ENCODE measurements at regions not wholly inside any gene's neighbourhood (a gene's known extent, or its start where the extent isn't known, plus 50 kb on each side); places are given as distances from the start of the nearest gene placed in this dataset.

GRCh38 chr20:12744037-12744436 lies 264.7 kb upstream of the SPTLC3 start:
- no peaks in the 10 kb centered on the region for H3K4me1 ChIP-seq (ENCODE audit: control insufficient read depth, insufficient read depth, low read length)
- ChIA-PET CTCF (no interaction called here), POLR2A (no interaction called here)
- no peak overlapping the region for H3K27ac ChIP-seq (ENCODE audit: extremely low read depth, low read depth, low read length)
- H3K4me3 ChIP-seq (ENCODE audit: low read depth, low read length) = no peak overlapping the region
- H3K9me3 ChIP-seq (ENCODE audit: control insufficient read depth, insufficient read depth, low read depth, low read length) = no peaks in the 10 kb centered on the region
- TF ChIP-seq ZBTB44 (tag by site-specific recombination; IDR thresholded peaks at IDR 0.05) = no peak
- no peak for TF ChIP-seq ZNF664 (tag by site-specific recombination; IDR thresholded peaks at IDR 0.05)
- no peak for TF ChIP-seq ZNF146 (tag by site-specific recombination; IDR thresholded peaks at IDR 0.05)
- no peak for TF ChIP-seq ZNF214 (tag by site-specific recombination; IDR thresholded peaks at IDR 0.05; ENCODE audit: borderline replicate concordance)
- no peak for TF ChIP-seq ZBTB17 (tag by site-specific recombination; IDR thresholded peaks at IDR 0.05)
- no peaks in the 10 kb centered on the region for H3K36me3 ChIP-seq (ENCODE audit: control insufficient read depth in 2 of 2, insufficient read depth in 1 of 2, low read length in 2 of 2)

- ChIA-PET POLR2A (interaction anchor here (0.7 kb wide), 2 partner anchors 79 to 556 kb away, joined by 3 to 5 read pairs; no protein-coding TSS in a partner anchor), CTCF (no interaction called here)
- no peak overlapping the region for H3K27ac ChIP-seq (ENCODE audit: extremely low read depth, low read depth, low read length)
- H3K4me3 ChIP-seq (ENCODE audit: low read depth, low read length) = no peak overlapping the region
- no peaks in the 10 kb centered on the region for H3K4me1 ChIP-seq (ENCODE audit: control insufficient read depth, insufficient read depth, low read length)
- no peaks in the 10 kb centered on the region for H3K9me3 ChIP-seq (ENCODE audit: control insufficient read depth, insufficient read depth, low read depth, low read length)
- H3K36me3 ChIP-seq (ENCODE audit: control insufficient read depth in 2 of 2, insufficient read depth in 1 of 2, low read length in 2 of 2) = no peaks in the 10 kb centered on the region
- no peak for TF ChIP-seq ZNF768 (tag by site-specific recombination; IDR thresholded peaks at IDR 0.05)
- no peak for TF ChIP-seq ZBTB26 (tag by site-specific recombination; optimal IDR thresholded peaks at IDR 0.05)
- TF ChIP-seq ZNF670 (tag by site-specific recombination; IDR thresholded peaks at IDR 0.05; ENCODE audit: low read depth) = no peak
- TF ChIP-seq ZNF692 (tag by site-specific recombination; IDR thresholded peaks at IDR 0.05) = no peak
- TF ChIP-seq ZFHX2 (tag by site-specific recombination; conservative IDR thresholded peaks at IDR 0.05) = no peak
- TF ChIP-seq ZNF677 (tag by site-specific recombination; IDR thresholded peaks at IDR 0.05) = no peak
- no peak for TF ChIP-seq ZNF155 (tag by site-specific recombination; IDR thresholded peaks at IDR 0.05)
- no peak for TF ChIP-seq ZSCAN18 (tag by site-specific recombination; IDR thresholded peaks at IDR 0.05)
- no peak for TF ChIP-seq ZNF175 (tag by site-specific recombination; IDR thresholded peaks at IDR 0.05)
- no peak for TF ChIP-seq ZNF600 (tag by site-specific recombination; IDR thresholded peaks at IDR 0.05)
- no peak for TF ChIP-seq ZNF704 (tag by site-specific recombination; IDR thresholded peaks at IDR 0.05)
- TF ChIP-seq ZNF777 (tag by site-specific recombination; IDR thresholded peaks at IDR 0.05; ENCODE audit: borderline replicate concordance) = no peak
- no peak for TF ChIP-seq ZNF449 (tag by site-specific recombination; IDR thresholded peaks at IDR 0.05)
- TF ChIP-seq ZNF518A (tag by site-specific recombination; conservative IDR thresholded peaks at IDR 0.05; ENCODE audit: low read depth) = no peak
- no peak for TF ChIP-seq YY1 (tag by site-specific recombination; IDR thresholded peaks at IDR 0.05)
- no peak for TF ChIP-seq ZNF555 (tag by site-specific recombination; conservative IDR thresholded peaks at IDR 0.05)
Measured at GRCh38 chr20:12748359-12748994, 260.3 kb upstream of the SPTLC3 start.
